Endothelial cell of umbilical vein (primary cell): ENCODE measurements at regions not wholly inside any gene's neighbourhood (a gene's known extent, or its start where the extent isn't known, plus 50 kb on each side); places are given as distances from the start of the nearest gene placed in this dataset.

ENCODE experiments used
- BruUV-seq: library from RNA; stranded (reverse); fragments of 400-500 nt; replicated peaks from 2 replicates; lab custom pipeline; 2021; lab: Mats Ljungman, UMichigan
- CTCF ChIA-PET: fragments of 300-600, 350-600 bp; sonication (Branson Sonifier 250); formaldehyde crosslinking; loops from one replicate; lab custom pipeline; 2021; ENCODE audit warnings: antibody characterized with exemption, inconsistent platforms; lab: Charles Lee
- POLR2A ChIA-PET: fragments of 300-600, 350-600 bp; sonication (Branson Sonifier 250); formaldehyde crosslinking; loops from one replicate; lab custom pipeline; 2021; ENCODE audit warnings: antibody characterized with exemption, inconsistent platforms; lab: Charles Lee
- DNase-seq: peaks from one replicate; pipeline ENCODE4 v3.0.0-alpha.2; 2011; ENCODE audit warnings: low read depth, low spot score
- FAIRE-seq: peaks from 2 replicates; lab custom pipeline; 2011; peaks lifted over from hg19 to GRCh38; lab: Jason Lieb, UNC
- H2AFZ ChIP-seq: 2 replicates; pipeline ENCODE4 v1.6.0; 2012; ENCODE audit warnings: low read depth, low read length, control low read depth, inconsistent platforms
- H3K27ac ChIP-seq: 2 replicates; pipeline ENCODE4 v1.5.1; 2011; ENCODE audit warnings: low read depth, mild to moderate bottlenecking, control low read depth, low read length, moderate library complexity; ENCODE audit not compliant: insufficient read depth
- H3K27me3 ChIP-seq, 2 experiments: 2 replicates each; pipeline versions ENCODE4 v1.6.0 to v1.6.1; 2011; ENCODE audit warnings: low read length in 2 of 2, mixed read lengths in 1 of 2; ENCODE audit not compliant: control insufficient read depth in 2 of 2, insufficient read depth in 2 of 2
- H3K36me3 ChIP-seq, 2 experiments: 2 replicates in 1 of 2; 3 replicates in 1 of 2; pipeline ENCODE4 v1.5.1; 2011; ENCODE audit warnings: low read length in 2 of 2, mild to moderate bottlenecking in 1 of 2, moderate library complexity in 1 of 2; ENCODE audit not compliant: control insufficient read depth in 2 of 2, insufficient read depth in 2 of 2; ENCODE audit errors: extremely low read depth in 1 of 2
- H3K4me1 ChIP-seq: 3 replicates; pipeline ENCODE4 v1.5.1; 2011; ENCODE audit warnings: mild to moderate bottlenecking, low read length; ENCODE audit not compliant: control insufficient read depth, insufficient read depth; ENCODE audit errors: extremely low read depth
- H3K4me2 ChIP-seq: 2 replicates; pipeline ENCODE4 v1.6.1; 2011; ENCODE audit warnings: low read length, control low read depth, mixed read lengths; ENCODE audit not compliant: insufficient read depth
- H3K4me3 ChIP-seq, 3 experiments: fragments of 200-600 bp in 1 of 3; sonication (generic), shearing (Covaris generic) in 1 of 3; replicated peaks in 1 of 3; 2 replicates each; pipeline ENCODE4 v1.5.1; 2011 to 2016; ENCODE audit warnings: control low read depth in 3 of 3, low read length in 3 of 3, mild to moderate bottlenecking in 2 of 3, inconsistent platforms in 1 of 3, low read depth in 1 of 3, moderate library complexity in 1 of 3; ENCODE audit not compliant: insufficient read depth in 1 of 3
- H3K79me2 ChIP-seq: 2 replicates; pipeline ENCODE4 v1.6.0; 2012; ENCODE audit warnings: low read length, inconsistent platforms; ENCODE audit not compliant: control insufficient read depth, insufficient read depth
- H3K9ac ChIP-seq: replicated peaks from 2 replicates; pipeline ENCODE3; 2011; ENCODE audit warnings: low read length, control low read depth; ENCODE audit not compliant: insufficient read depth; ENCODE audit errors: extremely low read depth
- H3K9me1 ChIP-seq: replicated peaks from 3 replicates; pipeline ENCODE4 v1.6.0; 2011; ENCODE audit warnings: mild to moderate bottlenecking, low read length; ENCODE audit not compliant: control insufficient read depth, insufficient read depth; ENCODE audit errors: extremely low read depth
- H3K9me3 ChIP-seq: replicated peaks from 2 replicates; pipeline ENCODE4 v1.5.1; 2012; ENCODE audit warnings: low read length, inconsistent platforms; ENCODE audit not compliant: control insufficient read depth, insufficient read depth
- H4K20me1 ChIP-seq: replicated peaks from 2 replicates; pipeline ENCODE3; 2011; ENCODE audit warnings: mild to moderate bottlenecking, low read length; ENCODE audit not compliant: control insufficient read depth, insufficient read depth; ENCODE audit errors: extremely low read depth
- CTCF ChIP-seq, 2 donors: IDR thresholded peaks; 1 replicate in 1 of 2; 2 replicates in 1 of 2; pipeline ENCODE4 v1.5.1; 2011; ENCODE audit warnings: low read length in 2 of 2, mild to moderate bottlenecking in 2 of 2, moderate library complexity in 2 of 2, control low read depth in 1 of 2, inconsistent platforms in 1 of 2, low read depth in 1 of 2; ENCODE audit not compliant: insufficient read depth in 1 of 2; ENCODE audit errors: extremely low read depth in 1 of 2
- EZH2 ChIP-seq: IDR thresholded peaks from 2 replicates; pipeline ENCODE4 v1.6.1; 2012; ENCODE audit warnings: borderline replicate concordance, low read depth, mild to moderate bottlenecking, moderate library complexity, low read length, inconsistent platforms; ENCODE audit not compliant: severe bottlenecking
- FOS ChIP-seq: IDR thresholded peaks from 2 replicates; pipeline ENCODE4 v1.6.1; 2011; ENCODE audit warnings: mild to moderate bottlenecking, low read length, moderate library complexity, borderline replicate concordance; ENCODE audit not compliant: insufficient read depth
- GATA2 ChIP-seq: IDR thresholded peaks from 2 replicates; pipeline ENCODE4 v1.7.0; 2011; ENCODE audit warnings: low read depth, mild to moderate bottlenecking, moderate library complexity, mixed read lengths, low read length; ENCODE audit not compliant: insufficient read length, insufficient read depth
- JUN ChIP-seq: IDR thresholded peaks from 2 replicates; pipeline ENCODE4 v1.6.1; 2011; ENCODE audit warnings: borderline replicate concordance, low read depth; ENCODE audit not compliant: insufficient read length, insufficient read depth
- MAX ChIP-seq: IDR thresholded peaks from 2 replicates; pipeline ENCODE4 v1.6.1; 2011; ENCODE audit not compliant: insufficient read depth, insufficient read length
- MYC ChIP-seq: IDR thresholded peaks from one replicate; pipeline ENCODE4 v1.6.1; 2011; ENCODE audit warnings: mild to moderate bottlenecking, low read depth, low read length
- POLR2A ChIP-seq: IDR thresholded peaks from 2 replicates; pipeline ENCODE4 v1.6.1; 2012; ENCODE audit warnings: low read depth, mild to moderate bottlenecking, control low read depth, low read length
- POLR2AphosphoS5 ChIP-seq: IDR thresholded peaks from 2 replicates; pipeline ENCODE4 v1.6.1; 2012; ENCODE audit warnings: low read depth, mild to moderate bottlenecking, control low read depth, low read length, moderate library complexity; ENCODE audit not compliant: insufficient read depth
- dilution Hi-C: fragments of 300-500 bp; cut with MboI; formaldehyde crosslinking; loops from one replicate; pipeline ENCODE4 v1.15.0; 2019; ENCODE audit warnings: low sequenced_read_pairs; ENCODE audit not compliant: extremely low pct_ligation_motif_present
- intact Hi-C: fragments of 100-400 bp; cut with micrococcal nuclease; formaldehyde crosslinking; loops from one replicate; pipeline ENCODE4 v1.10.0; 2022

GRCh38 chr11:37632748-37633147 is 1034.7 kb upstream of the RAG2 start:
- ChIA-PET CTCF (no interaction called here), POLR2A (no interaction called here)
- Histone ChIP-seq H4K20me1 (no peaks in the 10 kb centered on the region), H2AFZ (no peak overlapping the region), H3K27ac (no peak overlapping the region), H3K4me1 (no peaks in the 10 kb centered on the region), H3K36me3 (no peaks in the 10 kb centered on the region), H3K79me2 (no peaks in the 10 kb centered on the region), H3K4me3 (no peak overlapping the region), H3K9me1 (no peaks in the 10 kb centered on the region), H3K4me2 (no peak overlapping the region), H3K27me3 (no peaks in the 10 kb centered on the region), H3K9ac (no peak overlapping the region), H3K9me3 (no peaks in the 10 kb centered on the region)
- FAIRE-seq (no peak), DNase-seq (no peak)
- TF ChIP-seq GATA2 (no peak), EZH2 (no peak), POLR2AphosphoS5 (no peak), FOS (no peak), JUN (no peak)
- intact Hi-C loops = no loop called here
- dilution Hi-C loops = no loop called here
- BruUV-seq = no TSS peak

GRCh38 chr11:37630866-37631265 is 1032.8 kb upstream of the RAG2 start:
- ChIA-PET CTCF (no interaction called here), POLR2A (no interaction called here)
- no peak for FAIRE-seq
- no peak overlapping the region for H3K27ac ChIP-seq
- dilution Hi-C loops = no loop called here
- H2AFZ ChIP-seq = no peak overlapping the region
- no peak overlapping the region for H3K4me2 ChIP-seq
- intact Hi-C loops = no loop called here
- H3K4me1 ChIP-seq = no peaks in the 10 kb centered on the region
- H3K9me1 ChIP-seq = no peaks in the 10 kb centered on the region
- no peaks in the 10 kb centered on the region for H3K79me2 ChIP-seq
- H3K36me3 ChIP-seq = no peaks in the 10 kb centered on the region
- no peaks in the 10 kb centered on the region for H3K9me3 ChIP-seq
- TF ChIP-seq EZH2 = no peak
- no peak for TF ChIP-seq POLR2AphosphoS5
- TF ChIP-seq FOS = no peak
- no peak for TF ChIP-seq CTCF (IDR thresholded peaks at IDR 0.05; ENCODE audit: extremely low read depth in 1 of 2, insufficient read depth in 1 of 2, low read depth in 1 of 2, low read length in 2 of 2)
- TF ChIP-seq GATA2 = no peak
- TF ChIP-seq POLR2A = no peak
- no peak for TF ChIP-seq MYC
- TF ChIP-seq MAX = no peak
- TF ChIP-seq JUN = no peak
- H4K20me1 ChIP-seq = no peaks in the 10 kb centered on the region
- no peak overlapping the region for H3K9ac ChIP-seq
- no peak for DNase-seq
- H3K4me3 ChIP-seq = no peak overlapping the region
- no peaks in the 10 kb centered on the region for H3K27me3 ChIP-seq
- no TSS peak for BruUV-seq
